ENCODE measurements at regions not wholly inside any gene's neighbourhood (a gene's known extent, or its start where the extent isn't known, plus 50 kb on each side); places are given as distances from the start of the nearest gene placed in this dataset.

DNA sequence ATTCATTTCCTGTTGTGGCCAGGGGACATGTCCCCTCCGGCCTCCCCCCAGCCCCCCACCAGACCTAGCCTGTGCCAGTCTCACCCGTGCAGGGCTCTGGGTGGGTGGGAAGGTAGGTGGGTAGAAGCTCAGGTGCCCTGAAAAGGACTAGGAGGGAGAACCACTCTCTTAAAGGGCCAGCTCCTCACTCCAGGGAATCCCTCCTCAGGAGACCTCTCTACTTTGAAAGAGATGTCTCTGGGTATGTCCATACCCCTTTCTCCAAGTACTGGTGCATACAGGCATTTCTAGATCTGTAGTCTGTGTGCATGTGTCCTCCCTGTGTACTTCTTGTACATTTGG is 60.8 kb upstream of the EPB41L1 start:
- peak overlapping the region; percentile 85 for H3K4me2 ChIP-seq
- Mint-ChIP-seq H3K9me3 (no peaks in the 10 kb centered on the region), H3K27ac (no peak overlapping the region), H3K4me3 (peak overlapping the region; percentile 100), H3K27me3 (ENCODE audit: insufficient read depth, low read depth) (peaks cover 16% of the 10 kb centered on the region), H3K36me3 (no peaks in the 10 kb centered on the region), H3K4me1 (peaks cover 34% of the 10 kb centered on the region)
- DNase-seq (ENCODE audit: low spot score) = no peak
- no peaks in the 10 kb centered on the region for H3K9me3 ChIP-seq (ENCODE audit: low read depth)
- TF ChIP-seq, protein P1, sequence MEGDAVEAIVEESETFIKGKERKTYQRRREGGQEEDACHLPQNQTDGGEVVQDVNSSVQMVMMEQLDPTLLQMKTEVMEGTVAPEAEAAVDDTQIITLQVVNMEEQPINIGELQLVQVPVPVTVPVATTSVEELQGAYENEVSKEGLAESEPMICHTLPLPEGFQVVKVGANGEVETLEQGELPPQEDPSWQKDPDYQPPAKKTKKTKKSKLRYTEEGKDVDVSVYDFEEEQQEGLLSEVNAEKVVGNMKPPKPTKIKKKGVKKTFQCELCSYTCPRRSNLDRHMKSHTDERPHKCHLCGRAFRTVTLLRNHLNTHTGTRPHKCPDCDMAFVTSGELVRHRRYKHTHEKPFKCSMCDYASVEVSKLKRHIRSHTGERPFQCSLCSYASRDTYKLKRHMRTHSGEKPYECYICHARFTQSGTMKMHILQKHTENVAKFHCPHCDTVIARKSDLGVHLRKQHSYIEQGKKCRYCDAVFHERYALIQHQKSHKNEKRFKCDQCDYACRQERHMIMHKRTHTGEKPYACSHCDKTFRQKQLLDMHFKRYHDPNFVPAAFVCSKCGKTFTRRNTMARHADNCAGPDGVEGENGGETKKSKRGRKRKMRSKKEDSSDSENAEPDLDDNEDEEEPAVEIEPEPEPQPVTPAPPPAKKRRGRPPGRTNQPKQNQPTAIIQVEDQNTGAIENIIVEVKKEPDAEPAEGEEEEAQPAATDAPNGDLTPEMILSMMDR (IDR thresholded peaks at IDR 0.05) = no peak
- TF ChIP-seq EZH2 (IDR thresholded peaks at IDR 0.05) = no peak
- TF ChIP-seq EZH2phosphoT487 (IDR thresholded peaks at IDR 0.05) = no peak
- peaks cover 60% of the 10 kb centered on the region for H3F3A ChIP-seq (ENCODE audit: low read depth)
- peaks cover 79% of the 10 kb centered on the region for H3K27me3 ChIP-seq
- no peaks in the 10 kb centered on the region for H3K79me2 ChIP-seq (ENCODE audit: low read depth)
- H3K9ac ChIP-seq = no peak overlapping the region
- peaks cover 4% of the 10 kb centered on the region for H4K20me1 ChIP-seq (ENCODE audit: low read depth)
- no peak overlapping the region for H2AFZ ChIP-seq (replicated peaks)
- peak overlapping the region; percentile 78 for H3K4me3 ChIP-seq
- no peaks in the 10 kb centered on the region for H3K36me3 ChIP-seq
- H3K27ac ChIP-seq = no peak overlapping the region
- H3K4me1 ChIP-seq = peaks cover 38% of the 10 kb centered on the region

DNA sequence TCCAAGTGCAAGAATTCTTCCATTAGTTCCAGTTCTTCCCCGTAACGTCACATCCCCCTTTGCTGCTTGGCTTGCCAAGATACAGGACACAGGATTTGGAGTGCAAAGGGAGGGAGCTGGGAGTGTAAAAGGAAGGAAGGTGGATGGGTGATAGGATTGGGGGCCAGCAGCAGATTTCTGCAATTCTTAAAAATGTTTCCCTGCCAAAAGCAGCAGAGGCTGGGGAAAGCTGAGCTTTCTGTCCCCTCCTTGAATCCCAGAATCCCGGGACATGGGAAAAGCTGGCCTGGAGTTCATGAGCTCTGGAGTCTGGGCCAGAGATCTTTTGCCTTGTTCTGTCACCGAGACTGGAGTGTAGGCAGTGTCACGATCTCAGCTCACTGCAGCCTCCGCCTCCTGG is 60.0 kb upstream of the EPB41L1 start:
- TF ChIP-seq EZH2 (IDR thresholded peaks at IDR 0.05) (no peak), EZH2phosphoT487 (IDR thresholded peaks at IDR 0.05) (no peak)
- TF ChIP-seq, protein P1 (IDR thresholded peaks at IDR 0.05) = no peak
- H3K27me3 ChIP-seq = peaks cover 80% of the 10 kb centered on the region
- H3K36me3 Mint-ChIP-seq = no peaks in the 10 kb centered on the region
- peak overlapping the region; percentile 85 for H3K4me2 ChIP-seq
- no peak overlapping the region for H3K27ac Mint-ChIP-seq
- no peaks in the 10 kb centered on the region for H3K36me3 ChIP-seq
- H3K4me3 ChIP-seq = peak overlapping the region; percentile 78
- H3K4me3 Mint-ChIP-seq = peak overlapping the region; percentile 100
- peak; percentile 35 for DNase-seq (ENCODE audit: low spot score)
- H3K9me3 Mint-ChIP-seq = no peaks in the 10 kb centered on the region
- H3K9me3 ChIP-seq (ENCODE audit: low read depth) = no peaks in the 10 kb centered on the region
- peaks cover 4% of the 10 kb centered on the region for H4K20me1 ChIP-seq (ENCODE audit: low read depth)
- H3K4me1 Mint-ChIP-seq = peaks cover 34% of the 10 kb centered on the region
- H3K9ac ChIP-seq = no peak overlapping the region
- H3K79me2 ChIP-seq (ENCODE audit: low read depth) = no peaks in the 10 kb centered on the region
- H3K4me1 ChIP-seq = peaks cover 38% of the 10 kb centered on the region
- peaks cover 60% of the 10 kb centered on the region for H3F3A ChIP-seq (ENCODE audit: low read depth)
- peaks cover 16% of the 10 kb centered on the region for H3K27me3 Mint-ChIP-seq (ENCODE audit: insufficient read depth, low read depth)
- H3K27ac ChIP-seq = no peak overlapping the region
- no peak overlapping the region for H2AFZ ChIP-seq (replicated peaks)

DNA sequence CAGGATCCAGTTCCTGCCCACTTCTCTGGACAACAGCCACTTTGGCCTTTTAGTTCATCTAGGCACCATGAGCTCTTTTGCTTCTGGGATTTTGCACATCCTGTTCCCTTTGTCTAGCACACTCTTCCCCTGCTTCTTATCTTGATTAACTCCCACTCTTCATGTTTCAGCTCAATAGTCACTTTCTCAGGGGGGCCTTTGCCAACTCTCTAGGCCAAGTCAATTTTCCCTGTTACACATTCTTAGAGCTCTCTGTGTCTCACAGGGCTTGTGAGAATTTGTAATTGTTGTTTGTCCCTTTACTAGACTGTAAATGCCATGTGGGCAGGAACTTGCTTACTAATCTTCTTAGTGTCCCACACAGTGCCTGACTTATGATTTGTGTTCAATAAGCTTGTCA is 58.1 kb upstream of the EPB41L1 start:
- Histone ChIP-seq H3K27ac (no peak overlapping the region), H3K9ac (no peak overlapping the region), H3K4me1 (peaks cover 39% of the 10 kb centered on the region), H2AFZ (replicated peaks) (no peak overlapping the region), H3K4me2 (no peak overlapping the region), H3K36me3 (no peaks in the 10 kb centered on the region), H3K27me3 (peaks cover 87% of the 10 kb centered on the region), H4K20me1 (ENCODE audit: low read depth) (no peaks in the 10 kb centered on the region), H3K9me3 (ENCODE audit: low read depth) (no peaks in the 10 kb centered on the region), H3K79me2 (ENCODE audit: low read depth) (no peaks in the 10 kb centered on the region), H3F3A (ENCODE audit: low read depth) (peaks cover 45% of the 10 kb centered on the region), H3K4me3 (no peak overlapping the region)
- TF ChIP-seq, protein P1 (IDR thresholded peaks at IDR 0.05) = no peak
- TF ChIP-seq EZH2 (IDR thresholded peaks at IDR 0.05) = no peak
- no peak for TF ChIP-seq EZH2phosphoT487 (IDR thresholded peaks at IDR 0.05)
- DNase-seq (ENCODE audit: low spot score) = no peak
- Mint-ChIP-seq H3K27ac (no peak overlapping the region), H3K36me3 (no peaks in the 10 kb centered on the region), H3K9me3 (no peaks in the 10 kb centered on the region), H3K4me3 (peak overlapping the region; percentile 44), H3K27me3 (ENCODE audit: insufficient read depth, low read depth) (peaks cover 14% of the 10 kb centered on the region), H3K4me1 (peaks cover 31% of the 10 kb centered on the region)
